SK-N-SH (cell line): ENCODE measurements at regions not wholly inside any gene's neighbourhood (a gene's known extent, or its start where the extent isn't known, plus 50 kb on each side); places are given as distances from the start of the nearest gene placed in this dataset.

Experiments
- MXI1 ChIP-seq: IDR thresholded peaks from 2 replicates; pipeline ENCODE4 v1.6.1; 2012; ENCODE audit warnings: mild to moderate bottlenecking, low read depth, low read length, improper control_type of control experiment
- TCF12 ChIP-seq: IDR thresholded peaks from 2 replicates; pipeline ENCODE4 v1.4.0; 2012

GRCh38 chr7:35379481-35379880, 125.6 kb upstream of the TBX20 start:
- no peak for TF ChIP-seq TCF12
- TF ChIP-seq MXI1: no peak
